ENCODE measurements at regions not wholly inside any gene's neighbourhood (a gene's known extent, or its start where the extent isn't known, plus 50 kb on each side); places are given as distances from the start of the nearest gene placed in this dataset.
"Not testable (repeated sequence)": the region's sequence is repeated elsewhere in the genome, so short reads cannot be mapped to it uniquely, and the experiment has no call there.

DNA sequence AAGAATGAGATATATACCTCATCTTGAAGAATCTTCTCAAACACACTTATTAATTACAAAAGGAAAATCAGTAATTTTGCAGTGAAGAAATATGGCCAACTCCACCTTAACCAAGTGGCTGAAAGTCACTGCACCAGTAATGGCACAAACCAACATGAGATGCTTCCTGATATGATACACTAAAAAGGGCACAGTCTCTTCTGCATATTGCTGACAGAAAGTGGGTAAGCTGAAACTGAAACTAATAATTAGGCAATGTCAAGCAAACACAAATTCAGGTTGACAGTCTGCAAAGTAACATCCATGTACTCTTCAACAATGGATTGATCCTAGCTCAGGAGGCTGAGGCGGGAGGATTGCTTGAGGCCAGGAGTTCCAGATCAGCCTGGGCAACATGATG is 56.1 kb downstream of the ZNF22 start:
- not testable (repeated sequence) for DNase-seq

GRCh38 chr10:45058580-45058979 is 57.9 kb downstream of the ZNF22 start:
- DNase-seq, result no peak

DNA sequence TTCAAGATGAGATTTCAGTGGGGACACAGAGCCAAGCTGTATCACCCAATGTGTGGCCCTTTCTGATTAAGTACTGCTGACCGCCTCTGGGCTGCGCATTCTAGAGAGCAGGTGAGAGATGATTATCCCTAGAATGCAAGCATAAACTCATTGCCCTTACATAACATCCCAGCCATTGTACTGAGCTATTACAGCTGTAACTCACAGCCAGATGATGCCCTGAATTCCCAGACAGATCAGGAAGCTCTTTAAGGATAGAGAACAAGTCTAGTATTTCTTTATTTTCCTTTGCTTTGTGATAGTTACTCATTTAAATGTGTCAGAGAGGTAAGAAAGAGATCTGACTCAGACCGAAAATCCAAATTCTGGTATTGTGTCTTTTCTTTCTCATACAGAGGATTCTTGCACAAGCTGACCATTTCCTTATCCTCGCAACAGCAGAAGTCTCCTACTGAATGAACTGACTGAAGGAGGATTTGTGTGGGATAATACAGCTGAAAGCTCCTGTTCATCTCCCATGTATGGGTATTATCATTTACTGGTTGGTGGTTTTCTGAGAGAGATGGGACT is 58.4 kb downstream of the ZNF22 start:
- no peak for DNase-seq

DNA sequence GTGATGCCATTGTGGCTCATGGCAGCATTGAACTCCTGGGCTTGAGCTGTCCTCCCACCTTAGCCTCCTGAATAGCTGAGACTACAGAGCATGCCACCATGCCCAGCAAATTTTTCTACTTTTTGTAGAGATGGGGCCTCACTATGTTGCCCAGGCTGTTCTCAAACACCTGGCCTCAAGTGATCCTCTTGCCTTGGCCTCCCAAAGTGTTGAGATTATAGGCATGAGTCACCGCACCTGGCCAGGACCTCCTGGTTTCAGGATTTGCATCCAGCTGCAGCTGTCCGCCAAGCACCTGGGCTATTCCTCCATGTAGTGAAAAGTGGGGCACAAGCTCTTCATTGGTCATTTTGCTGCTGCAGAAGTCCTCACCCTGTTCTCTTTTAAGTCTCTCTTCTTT is 58.9 kb downstream of the ZNF22 start:
- no peak for DNase-seq

DNA sequence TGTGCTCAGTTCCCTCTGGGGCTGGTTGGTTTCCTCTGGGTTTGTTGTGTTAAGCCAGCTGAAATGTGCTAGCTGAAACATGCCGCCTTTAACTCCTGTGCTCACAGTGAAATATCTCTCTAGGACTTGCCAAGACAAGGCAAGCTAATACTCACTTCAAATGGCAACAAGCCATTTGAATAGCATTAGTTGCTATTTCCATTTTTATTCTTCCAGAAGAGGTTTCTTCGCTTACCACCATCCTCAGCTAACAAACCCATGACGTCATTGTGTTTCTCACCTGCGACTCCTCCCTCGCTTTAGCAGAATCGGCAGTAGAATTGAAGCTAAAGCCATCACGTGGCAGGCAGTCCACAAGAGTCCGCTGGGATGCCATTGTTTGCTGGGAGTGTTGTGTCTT is 61.3 kb downstream of the ZNF22 start:
- no peak for DNase-seq

GRCh38 chr10:45063591-45064231 is 63.0 kb downstream of the ZNF22 start:
- DNase-seq, result no peak

DNA sequence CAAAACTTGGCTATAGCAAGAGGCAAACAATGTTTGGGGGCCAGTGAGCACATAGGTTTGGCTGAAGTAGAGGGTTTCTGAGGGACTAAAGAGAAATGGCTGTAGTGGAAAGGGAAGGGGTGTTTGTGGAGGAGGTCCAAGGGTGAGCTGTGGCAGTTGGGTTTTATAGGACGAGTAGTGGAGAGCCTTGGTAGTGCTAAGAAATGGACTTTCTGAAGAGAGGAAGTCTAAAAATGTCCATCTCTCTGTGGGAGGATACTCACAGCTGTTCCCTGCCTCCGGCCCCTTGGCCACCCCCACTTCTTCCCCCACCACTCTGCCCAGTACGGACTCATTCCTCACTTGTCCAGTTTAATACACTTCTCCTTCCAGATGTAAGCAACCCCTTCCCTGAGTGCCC is 64.3 kb downstream of the ZNF22 start:
- no peak for DNase-seq

GRCh38 chr10:45071043-45071813 is 70.5 kb downstream of the ZNF22 start:
- no peak for DNase-seq

GRCh38 chr10:45075216-45075615 is 74.5 kb downstream of the ZNF22 start:
- no peak for DNase-seq

DNA sequence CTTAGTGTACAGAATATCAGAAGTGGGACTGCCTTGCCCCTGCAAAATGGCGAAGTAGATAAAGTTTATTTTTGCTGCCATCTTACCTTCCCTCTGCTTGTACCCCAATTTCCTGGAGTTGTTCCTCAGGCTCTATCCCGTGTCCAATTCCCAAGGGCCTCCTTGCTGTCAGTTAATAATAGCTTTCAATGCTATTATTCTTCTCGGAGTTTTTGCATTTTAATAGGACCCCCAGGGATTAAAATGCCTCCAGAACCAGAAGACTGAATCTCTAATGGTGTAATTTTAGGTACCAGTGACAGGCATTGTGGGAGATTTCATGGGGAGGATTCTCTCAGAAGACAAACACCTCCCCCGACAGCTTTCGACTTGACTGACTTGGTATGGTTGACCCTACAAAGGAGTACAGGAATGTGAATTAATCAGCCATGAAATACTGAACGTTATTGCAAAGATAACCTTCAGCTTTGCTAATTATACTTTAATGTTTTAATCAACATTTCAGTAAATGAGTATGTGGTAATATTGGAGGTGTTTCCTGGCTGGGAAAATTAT is 75.2 kb downstream of the ZNF22 start:
- no peak for DNase-seq

DNA sequence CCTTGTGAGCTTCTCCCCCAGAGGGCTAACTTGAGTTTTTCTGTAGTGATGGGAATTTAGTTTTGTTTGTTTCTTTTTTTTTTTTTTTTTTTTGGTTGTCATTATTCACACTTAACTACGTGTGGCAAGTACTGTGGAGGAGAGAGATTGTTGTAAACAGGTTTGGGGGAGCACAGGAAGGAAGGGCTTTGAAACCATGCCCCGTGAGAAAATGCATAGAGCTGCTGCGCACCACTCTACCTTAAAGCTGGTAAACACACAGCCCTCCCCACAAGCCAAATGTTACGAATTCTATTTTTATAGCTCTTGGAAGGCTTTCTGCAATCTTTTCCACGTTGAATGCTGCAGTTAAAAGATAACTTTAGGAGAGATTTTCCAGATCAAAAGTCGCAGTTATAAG is 76.2 kb downstream of the ZNF22 start:
- no peak for DNase-seq

- DNase-seq, result no peak
These were observed 79.6 kb downstream of the ZNF22 start for GRCh38 chr10:45080331-45080730.

DNA sequence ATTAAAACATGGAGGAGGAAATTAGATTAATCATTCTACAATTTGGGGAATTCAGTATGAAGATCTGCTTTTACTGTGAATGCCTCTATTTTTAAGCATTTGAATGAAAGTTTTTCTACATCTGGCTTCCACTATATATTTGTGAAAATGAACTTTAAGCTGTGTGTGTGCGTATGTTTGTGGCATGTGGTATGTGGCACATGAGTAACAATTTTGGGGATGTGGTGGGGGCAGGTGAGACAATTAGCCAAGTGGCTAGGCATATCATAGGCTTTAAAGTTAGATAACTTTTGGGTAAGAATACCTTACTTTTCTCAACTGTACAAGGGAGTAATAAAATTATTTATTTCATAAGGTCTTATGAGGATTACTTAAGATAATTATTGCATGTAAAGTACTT is 81.5 kb downstream of the ZNF22 start:
- peak; percentile 26 for DNase-seq

DNA sequence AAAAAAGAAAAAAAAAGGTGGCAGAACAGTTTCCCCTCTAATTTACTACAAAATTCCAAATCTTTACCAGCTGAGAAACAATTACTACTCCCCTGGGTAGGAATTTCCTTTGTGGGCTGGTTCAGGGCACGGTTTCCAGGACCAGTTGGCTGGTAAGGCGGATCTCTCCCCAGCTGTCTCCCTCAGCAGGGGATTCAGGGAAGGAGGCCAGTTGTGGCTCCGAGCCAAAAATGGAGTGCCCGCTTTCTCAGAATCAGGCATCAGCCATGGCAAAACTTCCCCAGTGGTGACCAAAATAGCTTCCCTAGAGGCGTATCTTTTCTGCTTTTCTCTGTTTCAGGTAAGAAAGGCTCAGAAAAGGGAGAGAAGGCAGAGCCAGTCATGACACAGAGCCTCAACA is 91.2 kb downstream of the ZNF22 start:
- DNase-seq, result no peak

- DNase-seq, result no peak
These were observed 93.2 kb downstream of the ZNF22 start for GRCh38 chr10:45093945-45094344.

GRCh38 chr10:45095286-45095685 is 94.6 kb downstream of the ZNF22 start:
- DNase-seq, result no peak

GRCh38 chr10:45096001-45096400 is 95.3 kb downstream of the ZNF22 start:
- DNase-seq, result no peak

- no peak for DNase-seq
These were observed 99.7 kb downstream of the ZNF22 start for GRCh38 chr10:45100429-45100828.

DNA sequence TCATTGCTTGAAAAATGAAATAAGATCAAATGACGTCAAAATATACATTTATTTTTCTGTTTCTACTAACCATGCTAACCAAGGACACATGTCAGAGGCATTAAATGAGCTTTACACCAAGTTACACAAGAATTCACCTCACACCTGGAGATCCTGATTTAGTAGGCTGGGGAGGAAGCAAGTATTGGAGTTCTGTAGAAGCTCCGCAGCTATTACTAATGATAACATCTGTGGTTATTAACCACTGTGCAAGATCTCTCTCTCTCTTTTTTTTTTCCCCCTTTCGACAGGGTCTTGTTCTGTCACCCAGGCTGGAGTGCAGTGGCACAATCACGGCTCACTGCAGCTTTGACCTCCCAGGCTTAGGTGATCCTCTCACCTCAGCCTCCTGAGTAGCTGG is 104.0 kb downstream of the ZNF22 start:
- no peak for DNase-seq

DNA sequence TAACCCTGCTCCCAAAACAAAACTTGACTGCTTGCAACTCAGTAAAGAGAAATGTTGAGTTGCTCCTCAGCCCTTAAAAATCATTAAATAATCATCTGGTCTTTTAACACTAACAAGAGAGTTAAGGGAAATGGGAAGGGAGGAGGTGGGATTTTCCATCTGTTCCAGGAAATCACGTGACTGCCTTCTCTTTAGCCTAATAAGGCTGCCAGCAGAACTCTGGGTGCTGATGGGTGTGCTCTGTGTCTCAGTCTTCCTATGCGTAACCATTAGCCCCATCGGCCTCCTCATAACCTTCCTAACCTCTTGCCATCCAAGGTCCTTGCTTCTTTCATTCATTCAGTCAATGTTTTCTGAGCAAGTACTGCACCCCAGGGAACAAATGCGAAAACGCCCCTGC is 104.6 kb downstream of the ZNF22 start:
- peak; percentile 7 for DNase-seq

- no peak for DNase-seq
These were observed 105.6 kb downstream of the ZNF22 start for GRCh38 chr10:45106236-45106856.

- DNase-seq, result no peak
These were observed 110.8 kb downstream of the ZNF22 start for GRCh38 chr10:45111509-45111908.

- DNase-seq, result not testable (repeated sequence)
These were observed 117.2 kb downstream of the ZNF22 start for GRCh38 chr10:45117940-45118339.

DNA sequence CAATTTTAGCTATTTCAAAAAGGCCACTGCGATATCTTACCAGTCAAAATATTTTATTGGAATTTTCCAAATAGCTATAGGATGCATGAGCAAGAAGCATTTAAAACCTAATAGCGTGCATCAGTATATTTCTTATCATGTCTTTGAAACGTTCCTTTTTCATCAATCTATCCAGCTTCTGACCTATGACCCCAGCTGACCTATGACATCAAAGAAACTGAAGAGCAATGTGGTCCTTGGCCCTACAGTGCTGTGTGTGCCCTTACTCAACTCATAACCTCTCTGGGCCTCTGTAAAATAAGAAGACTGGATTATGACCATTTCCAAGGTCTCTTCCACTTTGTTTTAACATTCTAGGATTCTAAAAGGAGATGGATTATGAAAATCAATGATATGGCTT is 118.2 kb downstream of the ZNF22 start:
- DNase-seq, result no peak
